Upper lobe of right lung (tissue), 1 donor: ENCODE measurements at regions not wholly inside any gene's neighbourhood (a gene's known extent, or its start where the extent isn't known, plus 50 kb on each side); places are given as distances from the start of the nearest gene placed in this dataset.

Experiments
- ATAC-seq: fragments of 200-7000 bp; cut with Tn5 transposase; one replicate; pipeline ENCODE4 v1.9.1; 2020; ENCODE audit warnings: mild to moderate bottlenecking, moderate library complexity
- DNase-seq: peaks from one replicate; pipeline ENCODE4 v3.0.0-alpha.2; 2020
- H3K27ac ChIP-seq: fragments of 200-600 bp; one replicate; pipeline ENCODE4 v1.8.0; 2022
- H3K27me3 ChIP-seq: fragments of 200-600 bp; one replicate; pipeline ENCODE4 v1.8.0; 2022; ENCODE audit warnings: mild to moderate bottlenecking
- H3K36me3 ChIP-seq: fragments of 200-600 bp; one replicate; pipeline ENCODE4 v1.8.0; 2022
- H3K4me1 ChIP-seq: fragments of 200-600 bp; one replicate; pipeline ENCODE4 v1.8.0; 2022
- H3K4me3 ChIP-seq: fragments of 200-600 bp; one replicate; pipeline ENCODE4 v1.8.0; 2022; ENCODE audit warnings: mild to moderate bottlenecking
- H3K9me3 ChIP-seq: fragments of 200-600 bp; one replicate; pipeline ENCODE4 v1.8.0; 2022
- intact Hi-C: fragments of 100-400 bp; cut with DNase I; formaldehyde crosslinking; loops from one replicate; pipeline ENCODE4 v1.11.0; 2022
- TF ChIP-seq, protein P1 (sequence below): fragments of 200-600 bp; IDR thresholded peaks from one replicate; pipeline ENCODE4 v1.8.0; 2022; ENCODE audit warnings: antibody characterized with exemption
- donor health status: DM: no; HTN: yes; CAD: no; lungs with severe emphysema.

DNA sequence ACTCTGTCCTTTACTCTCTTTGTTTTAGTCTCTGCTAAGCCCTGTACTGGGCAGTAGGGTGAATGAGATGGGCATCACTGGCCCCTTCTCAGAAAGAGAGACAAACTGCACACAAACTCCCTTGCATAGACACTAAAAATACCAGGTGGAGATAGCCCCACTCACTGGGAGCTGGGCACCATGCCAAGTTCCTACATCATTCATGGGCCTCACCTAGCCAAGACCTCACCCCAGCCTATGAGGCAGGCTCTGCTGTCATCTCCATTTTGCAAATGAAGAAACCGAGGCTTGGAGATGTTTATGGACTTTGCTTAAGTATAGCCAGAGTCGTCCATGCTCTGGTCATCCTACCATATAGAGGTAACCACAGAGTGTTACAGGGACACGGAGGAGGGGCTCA, 499.8 kb upstream of the CDH11 start:
- no peak overlapping the region for H3K27ac ChIP-seq
- H3K9me3 ChIP-seq = no peaks in the 10 kb centered on the region
- no peaks in the 10 kb centered on the region for H3K36me3 ChIP-seq
- ATAC-seq = no peak
- no peaks in the 10 kb centered on the region for H3K4me1 ChIP-seq
- H3K27me3 ChIP-seq = no peaks in the 10 kb centered on the region
- intact Hi-C loops = no loop called here
- DNase-seq = no peak
- no peak overlapping the region for H3K4me3 ChIP-seq
- TF ChIP-seq, protein P1, sequence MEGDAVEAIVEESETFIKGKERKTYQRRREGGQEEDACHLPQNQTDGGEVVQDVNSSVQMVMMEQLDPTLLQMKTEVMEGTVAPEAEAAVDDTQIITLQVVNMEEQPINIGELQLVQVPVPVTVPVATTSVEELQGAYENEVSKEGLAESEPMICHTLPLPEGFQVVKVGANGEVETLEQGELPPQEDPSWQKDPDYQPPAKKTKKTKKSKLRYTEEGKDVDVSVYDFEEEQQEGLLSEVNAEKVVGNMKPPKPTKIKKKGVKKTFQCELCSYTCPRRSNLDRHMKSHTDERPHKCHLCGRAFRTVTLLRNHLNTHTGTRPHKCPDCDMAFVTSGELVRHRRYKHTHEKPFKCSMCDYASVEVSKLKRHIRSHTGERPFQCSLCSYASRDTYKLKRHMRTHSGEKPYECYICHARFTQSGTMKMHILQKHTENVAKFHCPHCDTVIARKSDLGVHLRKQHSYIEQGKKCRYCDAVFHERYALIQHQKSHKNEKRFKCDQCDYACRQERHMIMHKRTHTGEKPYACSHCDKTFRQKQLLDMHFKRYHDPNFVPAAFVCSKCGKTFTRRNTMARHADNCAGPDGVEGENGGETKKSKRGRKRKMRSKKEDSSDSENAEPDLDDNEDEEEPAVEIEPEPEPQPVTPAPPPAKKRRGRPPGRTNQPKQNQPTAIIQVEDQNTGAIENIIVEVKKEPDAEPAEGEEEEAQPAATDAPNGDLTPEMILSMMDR = no peak

DNA sequence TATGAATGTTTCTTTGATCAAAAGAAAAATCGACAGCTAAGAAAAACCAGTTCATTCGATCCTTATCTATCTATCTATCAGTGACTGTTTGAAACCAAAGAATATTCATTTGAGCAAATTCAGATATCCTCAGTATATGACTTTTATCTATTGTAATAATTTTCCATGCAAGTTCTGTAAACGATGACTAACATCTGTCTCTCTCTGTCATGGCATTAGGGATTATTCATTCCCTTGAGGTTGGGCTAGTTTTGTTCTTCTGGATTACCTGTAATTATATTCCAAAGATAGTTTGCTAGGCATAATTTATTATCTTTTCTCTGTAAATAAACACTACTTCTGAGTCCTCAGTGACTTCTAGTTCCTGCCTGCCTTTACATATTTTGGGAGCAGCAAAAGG, 497.7 kb upstream of the CDH11 start:
- Histone ChIP-seq H3K4me1 (no peaks in the 10 kb centered on the region), H3K4me3 (no peak overlapping the region), H3K27me3 (no peaks in the 10 kb centered on the region), H3K27ac (no peak overlapping the region), H3K36me3 (no peaks in the 10 kb centered on the region), H3K9me3 (no peaks in the 10 kb centered on the region)
- ATAC-seq = no peak
- TF ChIP-seq, protein P1 = no peak
- intact Hi-C loops = no loop called here
- no peak for DNase-seq

DNA sequence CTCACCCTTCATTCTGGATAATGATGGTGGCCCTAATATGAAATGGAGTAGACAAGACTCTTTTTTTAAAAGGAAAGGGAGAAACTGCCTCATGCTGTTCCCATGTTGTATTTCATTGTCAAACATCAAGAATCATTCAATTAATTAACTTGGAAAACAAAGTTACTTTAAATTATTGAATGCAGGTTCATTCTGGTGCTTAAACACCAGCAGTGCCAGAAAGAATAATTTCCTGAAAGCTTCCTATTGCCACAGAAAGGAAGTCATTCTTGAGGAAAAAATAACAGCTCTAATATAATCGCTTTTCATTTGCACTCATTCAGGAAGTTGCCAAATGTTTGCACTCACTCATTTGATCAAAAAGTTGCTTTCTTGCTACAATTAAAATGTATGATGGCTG, 497.1 kb upstream of the CDH11 start:
- DNase-seq = no peak
- Histone ChIP-seq H3K9me3 (no peaks in the 10 kb centered on the region), H3K4me3 (no peak overlapping the region), H3K27me3 (no peaks in the 10 kb centered on the region), H3K36me3 (no peaks in the 10 kb centered on the region), H3K4me1 (no peaks in the 10 kb centered on the region), H3K27ac (no peak overlapping the region)
- intact Hi-C loops = no loop called here
- ATAC-seq = no peak
- TF ChIP-seq, protein P1 = no peak

DNA sequence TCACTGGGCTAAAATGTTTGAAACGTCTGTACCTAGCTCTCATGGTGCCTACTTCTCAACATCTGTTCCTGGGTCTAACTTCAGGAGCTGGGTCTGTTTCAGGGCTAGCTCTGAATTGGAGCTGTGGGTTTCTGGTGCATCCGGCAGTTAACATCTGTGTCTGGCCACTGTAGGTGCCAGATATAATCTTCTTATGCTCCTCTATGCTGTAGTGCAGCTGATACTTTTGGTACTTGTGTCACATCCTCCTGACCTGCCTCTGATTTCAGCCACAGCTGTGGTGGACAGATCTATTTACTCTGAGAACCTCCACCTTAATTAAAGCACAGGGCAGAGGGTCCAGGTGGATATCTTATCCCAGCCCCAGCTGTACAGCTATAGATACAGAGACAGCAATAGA, 496.5 kb upstream of the CDH11 start:
- Histone ChIP-seq H3K9me3 (no peaks in the 10 kb centered on the region), H3K4me1 (no peaks in the 10 kb centered on the region), H3K36me3 (no peaks in the 10 kb centered on the region), H3K4me3 (no peak overlapping the region), H3K27me3 (no peaks in the 10 kb centered on the region), H3K27ac (no peak overlapping the region)
- DNase-seq = no peak
- ATAC-seq = no peak
- intact Hi-C loops = no loop called here
- TF ChIP-seq, protein P1 = no peak

DNA sequence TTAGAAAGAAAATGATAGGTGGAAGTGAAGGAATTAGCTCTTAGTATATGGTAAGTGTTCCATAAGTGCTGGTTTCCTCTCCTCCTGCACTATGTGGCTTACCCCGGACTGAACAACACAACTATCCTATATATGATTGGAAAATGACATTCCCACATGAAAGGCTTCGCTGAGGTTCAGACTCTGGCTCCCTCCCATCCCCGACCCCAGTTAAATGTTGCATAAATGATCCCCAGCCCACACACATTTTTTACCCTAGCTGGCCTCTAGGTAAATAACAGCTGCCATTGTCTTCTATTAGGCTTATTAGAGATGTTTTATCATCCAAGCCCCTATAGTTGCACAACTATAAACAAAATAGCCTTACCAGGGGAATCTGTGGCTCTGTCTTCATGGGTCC, 495.6 kb upstream of the CDH11 start:
- Histone ChIP-seq H3K27me3 (no peaks in the 10 kb centered on the region), H3K36me3 (no peaks in the 10 kb centered on the region), H3K4me1 (no peaks in the 10 kb centered on the region), H3K9me3 (no peaks in the 10 kb centered on the region), H3K4me3 (no peak overlapping the region), H3K27ac (no peak overlapping the region)
- TF ChIP-seq, protein P1 = no peak
- ATAC-seq (no peak), DNase-seq (no peak)
- intact Hi-C loops = no loop called here

DNA sequence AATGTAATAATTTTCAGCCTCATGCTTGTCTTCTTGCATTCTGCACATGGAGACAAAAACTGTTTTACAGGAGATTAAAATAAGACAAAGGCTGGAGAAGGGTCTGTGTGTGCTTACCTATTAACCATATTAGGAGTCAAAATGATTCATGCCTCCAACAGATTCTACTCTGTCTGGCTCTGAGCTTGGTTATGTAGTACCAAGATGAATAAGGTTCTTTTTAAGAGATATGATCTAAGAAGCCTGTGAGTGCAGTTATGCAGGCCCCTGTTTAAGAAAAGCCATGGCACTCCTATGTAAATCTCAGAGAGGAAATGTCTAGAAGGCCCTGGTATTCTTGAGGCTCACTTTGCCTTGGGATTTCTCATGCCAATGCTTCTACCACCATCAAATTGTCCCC, 486.6 kb upstream of the CDH11 start:
- Histone ChIP-seq H3K4me1 (no peaks in the 10 kb centered on the region), H3K27me3 (no peaks in the 10 kb centered on the region), H3K4me3 (no peak overlapping the region), H3K27ac (no peak overlapping the region), H3K36me3 (no peaks in the 10 kb centered on the region), H3K9me3 (no peaks in the 10 kb centered on the region)
- no peak for ATAC-seq
- TF ChIP-seq, protein P1 = no peak
- intact Hi-C loops = no loop called here
- no peak for DNase-seq
